EH (cell line): ENCODE measurements at regions not wholly inside any gene's neighbourhood (a gene's known extent, or its start where the extent isn't known, plus 50 kb on each side); places are given as distances from the start of the nearest gene placed in this dataset.

Source experiments
- DNase-seq: peaks from one replicate; pipeline ENCODE4 v3.0.0-alpha.2; 2015; ENCODE audit warnings: low read depth

DNA sequence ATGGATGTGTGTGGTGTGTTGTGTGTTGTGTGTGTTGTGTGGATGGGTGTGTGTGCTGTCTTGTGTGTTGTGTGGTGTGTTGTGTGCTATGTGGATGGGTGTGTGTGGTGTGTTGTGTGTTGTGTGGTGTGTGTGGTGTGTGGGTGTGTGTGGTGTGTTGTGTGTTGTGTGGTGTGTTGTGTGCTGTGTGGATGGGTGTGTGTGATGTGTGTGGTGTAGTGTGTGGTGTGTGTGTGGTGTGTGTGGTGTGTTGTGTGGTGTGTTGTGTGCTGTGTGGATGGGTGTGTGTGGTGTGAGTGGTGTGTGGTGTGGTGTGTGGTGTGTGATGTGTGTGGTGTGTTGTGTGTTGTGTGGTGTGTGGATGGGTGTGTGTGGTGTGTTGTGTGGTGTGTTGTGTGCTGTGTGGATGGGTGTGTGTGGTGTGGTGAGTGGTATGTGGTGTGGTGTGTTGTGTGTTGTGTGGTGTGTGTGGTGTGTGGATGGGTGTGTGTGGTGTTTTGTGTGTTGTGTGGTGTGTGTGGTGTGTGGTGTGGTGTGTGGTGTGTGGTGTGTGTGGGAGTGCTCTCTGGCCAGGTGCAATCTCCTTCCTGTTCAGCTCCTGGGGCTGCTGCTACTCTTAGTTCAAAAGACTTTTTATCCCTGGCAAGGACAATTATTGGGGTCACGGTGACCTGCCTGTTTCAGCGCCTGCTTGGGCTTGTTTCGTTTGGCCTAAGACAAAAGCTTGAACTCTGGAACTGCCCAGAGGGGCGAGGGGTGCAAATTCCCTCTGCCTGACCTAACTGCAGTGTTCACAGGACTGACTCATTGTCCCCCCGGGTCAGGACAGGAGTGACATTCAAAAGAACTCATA is 101.1 kb downstream of the UBIAD1 start:
- DNase-seq = no peak

DNA sequence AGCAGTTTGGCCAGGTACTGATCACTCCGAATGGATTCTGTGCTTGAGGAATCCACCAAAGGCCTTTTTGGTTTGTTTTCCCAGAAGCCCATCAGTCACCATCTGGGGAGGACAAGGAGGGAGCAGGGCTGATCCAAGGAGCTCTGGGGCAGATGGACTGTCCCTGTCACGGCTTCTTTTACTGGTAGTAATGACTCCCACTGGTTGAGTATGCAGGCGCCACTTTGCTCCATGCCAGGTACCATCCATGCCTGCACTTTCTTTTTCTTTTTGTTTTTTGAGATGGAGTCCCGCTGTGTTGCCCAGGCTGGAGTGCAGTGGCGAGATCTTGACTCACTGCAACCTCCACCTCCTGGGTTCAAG is 101.7 kb downstream of the UBIAD1 start:
- no peak for DNase-seq

DNA sequence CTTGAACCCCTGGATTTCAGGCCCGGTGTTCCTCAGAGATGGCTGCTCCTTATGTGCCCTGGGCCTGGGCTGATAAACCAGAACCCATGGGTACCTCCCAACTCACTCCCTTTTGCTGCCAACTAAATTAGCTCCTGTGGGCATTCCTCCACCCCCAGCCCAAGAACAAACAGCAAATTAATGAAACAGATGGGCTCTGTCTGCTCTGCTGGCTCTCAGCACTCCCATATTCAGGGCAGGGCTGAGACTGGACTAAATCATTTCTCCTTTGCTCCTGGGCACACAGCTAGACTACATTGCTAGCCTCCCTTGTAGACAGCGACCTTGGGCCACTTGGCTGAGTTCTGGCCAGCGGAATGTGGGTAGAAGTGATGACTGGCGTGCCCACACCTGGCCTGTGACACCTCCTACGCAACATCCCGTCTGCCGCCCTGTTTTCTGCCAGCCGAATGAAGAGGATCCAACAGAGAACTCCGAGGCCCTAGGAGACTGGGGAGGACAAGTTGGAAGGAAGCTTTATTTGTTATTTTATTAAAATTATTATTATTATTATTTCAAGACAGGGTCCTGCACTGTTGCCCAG is 101.9 kb upstream of the DISP3 start:
- no peak for DNase-seq

DNA sequence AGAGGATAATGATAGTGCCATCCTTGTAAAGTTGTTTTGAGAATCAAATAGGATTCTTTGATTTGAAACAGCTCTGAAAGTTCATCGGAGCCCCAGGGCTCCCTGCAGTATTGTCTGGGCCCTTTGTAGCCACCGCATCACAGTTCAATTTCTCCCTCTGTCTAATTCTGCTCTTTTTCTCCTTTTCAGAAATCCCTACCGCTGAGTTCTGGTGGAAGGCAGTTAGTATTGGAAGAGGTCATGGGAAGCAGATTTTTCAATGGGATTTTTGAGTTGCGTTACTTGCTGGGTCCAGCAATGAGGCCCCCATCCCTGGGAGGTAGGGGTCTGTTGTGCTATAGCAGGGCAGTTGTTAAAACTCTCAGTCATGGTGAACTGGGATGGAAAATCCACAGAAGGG is 101.0 kb upstream of the DISP3 start:
- DNase-seq = no peak

DNA sequence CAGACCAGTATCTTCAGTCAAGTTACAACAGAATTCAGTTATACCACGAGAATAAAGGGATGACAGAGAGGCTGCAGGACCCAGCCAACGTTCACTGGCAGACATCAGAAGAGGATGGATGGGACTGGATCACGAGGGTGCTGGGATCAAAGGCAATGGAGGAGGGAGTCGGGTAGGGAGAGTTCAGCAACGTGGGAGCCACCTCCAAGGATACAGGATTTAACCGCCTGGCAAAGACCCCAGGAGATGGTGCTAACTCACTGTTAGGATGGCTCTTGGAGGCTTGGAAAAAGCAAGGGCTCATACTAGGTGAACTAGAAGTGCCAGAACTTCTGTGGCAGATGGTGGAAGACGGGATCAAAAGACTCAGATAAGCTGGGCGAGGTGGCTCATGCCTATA is 99.1 kb upstream of the DISP3 start:
- no peak for DNase-seq

DNA sequence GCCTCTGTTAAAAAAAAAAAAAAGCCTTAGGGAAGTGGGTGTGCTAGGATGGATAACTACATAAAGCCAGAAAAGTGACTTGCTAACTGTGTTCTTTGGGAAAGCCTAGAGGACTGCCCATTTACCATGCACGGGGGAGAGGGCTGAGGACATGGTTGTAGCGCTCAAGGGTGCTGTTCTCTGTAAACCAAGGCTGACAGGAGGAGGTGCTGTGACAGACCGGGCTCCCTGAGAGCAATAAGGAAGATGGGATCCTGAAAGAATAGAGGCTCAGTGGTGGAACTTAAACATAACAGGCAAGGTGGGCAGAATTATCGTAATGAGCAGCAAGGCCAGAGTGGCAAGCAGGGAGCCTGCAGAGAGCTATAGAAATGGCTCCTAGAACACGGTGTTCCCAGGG is 98.5 kb upstream of the DISP3 start:
- DNase-seq = no peak

DNA sequence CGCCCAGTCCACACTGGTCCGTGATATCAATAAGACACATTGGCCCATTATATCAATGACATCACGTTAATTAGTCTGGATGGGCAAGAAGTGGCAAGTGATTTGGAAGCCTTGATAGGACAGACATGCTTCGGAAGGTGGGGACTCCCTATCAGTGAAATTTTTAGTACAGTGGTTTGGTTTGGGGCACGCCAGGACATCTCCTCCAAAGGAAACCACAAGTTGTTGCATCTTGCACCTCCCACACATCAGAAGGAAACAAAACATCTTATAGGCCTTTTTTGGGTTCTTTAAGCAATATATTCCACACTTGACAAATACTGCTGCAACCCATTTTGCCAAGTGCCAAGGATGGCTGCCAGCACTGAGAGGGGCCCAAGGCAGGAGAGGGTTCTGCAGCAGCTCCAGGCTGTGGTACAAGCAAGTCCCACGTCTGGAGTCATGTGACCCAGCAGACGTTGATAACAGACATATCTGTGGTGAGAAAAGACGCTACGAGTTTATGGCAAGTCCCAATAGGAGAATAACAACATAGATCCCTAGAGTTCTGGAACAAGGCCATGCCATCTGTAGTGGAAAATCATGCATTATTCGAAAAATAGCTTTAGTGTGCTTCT is 95.3 kb upstream of the DISP3 start:
- no peak for DNase-seq

DNA sequence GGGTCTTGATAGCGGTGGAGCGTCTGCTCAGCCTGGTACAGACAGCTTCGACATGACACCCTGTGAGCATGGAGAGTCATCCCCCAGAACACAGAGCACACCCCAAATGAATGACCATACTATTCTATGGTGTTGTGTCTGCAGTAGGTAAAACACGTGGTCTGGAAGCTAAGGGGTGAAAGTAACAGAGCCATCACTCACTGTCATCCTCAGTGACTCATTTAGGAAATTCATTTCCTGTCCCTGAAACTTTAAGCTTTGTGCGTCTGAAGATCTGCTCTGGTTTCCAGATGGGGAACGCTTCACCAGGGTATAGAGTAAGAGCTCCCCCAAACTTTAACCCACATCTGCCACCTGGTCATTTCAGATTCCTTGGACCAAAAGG is 94.8 kb upstream of the DISP3 start:
- DNase-seq = peak; percentile 3

DNA sequence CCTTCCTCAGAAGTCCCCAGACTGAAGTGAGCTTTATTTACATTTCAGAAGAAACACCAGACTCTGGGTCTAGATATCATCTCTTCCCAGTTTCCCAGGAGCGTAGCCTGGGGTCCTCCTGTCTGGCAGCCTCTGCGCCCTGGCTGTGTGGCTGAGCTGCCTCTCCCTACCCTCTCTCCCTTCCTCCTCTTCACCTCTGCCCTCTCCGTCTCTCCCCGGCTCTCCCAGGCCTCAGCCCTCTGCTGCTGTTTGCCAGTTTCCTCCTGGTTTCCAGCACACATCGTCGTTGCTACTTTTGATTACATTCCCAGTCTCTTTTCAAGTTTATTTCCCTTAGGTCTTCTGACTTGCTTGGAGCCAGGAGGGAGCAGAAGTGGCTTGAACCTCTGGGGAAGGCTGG is 91.1 kb upstream of the DISP3 start:
- no peak for DNase-seq

DNA sequence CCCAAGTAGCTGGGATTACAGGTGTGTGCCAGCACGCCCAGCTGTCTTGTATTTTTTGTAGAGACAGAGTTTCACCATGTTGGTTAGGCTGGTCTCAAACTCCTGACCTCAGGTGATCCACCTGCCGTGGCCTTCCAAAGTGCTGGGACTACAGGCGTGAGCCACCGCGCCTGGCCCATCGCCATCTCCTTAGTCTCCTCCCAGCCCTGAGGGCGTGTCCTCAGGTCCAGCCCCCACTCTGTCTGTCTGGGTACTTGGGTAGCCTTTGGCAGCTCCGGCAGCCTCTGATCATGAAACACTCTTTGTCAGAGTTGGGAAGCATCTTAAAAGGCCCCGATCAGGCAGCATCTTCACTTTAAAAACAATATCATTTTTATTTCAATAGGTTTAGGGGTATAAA is 90.3 kb upstream of the DISP3 start:
- no peak for DNase-seq

DNA sequence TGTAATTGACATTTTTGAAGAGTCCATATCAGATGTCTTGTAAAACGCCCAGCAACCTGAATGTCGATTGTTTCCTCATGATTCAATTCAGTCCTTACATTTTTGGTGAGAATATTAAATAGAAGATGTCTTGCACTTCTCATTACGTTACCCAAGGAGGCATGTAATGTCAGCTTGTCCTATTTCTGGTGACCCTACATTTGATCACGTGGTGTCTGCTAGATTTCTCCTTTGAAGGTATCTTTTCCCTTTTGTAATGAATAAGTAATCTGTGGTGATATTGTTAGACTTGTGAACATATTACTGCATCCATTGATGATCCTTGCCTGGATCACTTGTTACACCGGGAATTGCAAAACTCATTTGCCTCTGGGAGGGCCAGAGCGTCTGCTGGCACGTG is 87.6 kb upstream of the DISP3 start:
- DNase-seq = no peak

DNA sequence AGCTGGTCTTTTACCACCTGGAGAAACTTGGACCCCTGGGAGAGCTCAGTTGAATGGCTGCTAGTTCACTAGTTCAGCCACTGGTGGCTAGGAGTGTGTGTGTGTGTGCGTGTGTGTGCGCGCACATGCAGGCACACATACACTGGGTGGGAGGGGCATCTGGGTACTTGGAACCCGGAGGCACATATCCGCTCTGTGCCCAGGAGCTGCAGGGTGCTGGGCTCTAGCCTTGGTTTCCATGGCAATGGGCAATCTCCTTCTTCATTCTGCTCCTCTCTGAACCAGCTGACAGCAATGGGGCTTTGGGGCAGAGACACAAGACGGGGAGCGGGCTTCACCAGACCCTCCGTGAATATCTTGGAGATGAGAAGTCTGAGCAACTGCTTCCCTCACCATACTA is 87.1 kb upstream of the DISP3 start:
- no peak for DNase-seq

DNA sequence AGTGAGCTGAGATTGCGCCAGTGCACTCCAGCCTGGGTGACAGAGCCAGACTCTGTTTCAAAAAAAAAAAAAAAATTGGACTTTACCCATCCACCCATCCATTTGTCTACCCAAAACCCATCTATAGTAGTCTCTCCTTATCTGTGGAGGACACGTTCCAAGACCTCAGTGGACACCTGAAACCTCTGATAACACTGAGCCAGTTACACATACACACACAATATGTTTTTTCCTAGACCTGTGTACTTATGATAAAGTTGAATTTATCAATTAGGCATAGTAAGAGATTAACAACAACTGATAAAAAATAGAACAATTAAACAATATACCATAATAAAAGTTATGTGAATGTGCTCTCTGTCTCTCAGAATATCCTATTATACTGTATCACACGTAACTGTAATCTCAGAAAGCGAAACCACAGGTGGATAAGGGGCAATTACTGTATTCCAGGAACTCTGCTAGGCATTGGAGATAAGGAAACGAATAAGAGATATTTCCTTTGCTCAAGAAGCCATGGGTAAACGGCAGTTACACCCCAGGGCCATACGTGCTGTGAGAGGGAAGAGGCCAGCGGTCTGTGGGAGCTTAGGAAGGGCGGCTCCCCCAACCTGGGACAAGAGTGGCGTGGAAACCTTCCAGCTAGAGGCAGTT is 84.2 kb upstream of the DISP3 start:
- DNase-seq = no peak

DNA sequence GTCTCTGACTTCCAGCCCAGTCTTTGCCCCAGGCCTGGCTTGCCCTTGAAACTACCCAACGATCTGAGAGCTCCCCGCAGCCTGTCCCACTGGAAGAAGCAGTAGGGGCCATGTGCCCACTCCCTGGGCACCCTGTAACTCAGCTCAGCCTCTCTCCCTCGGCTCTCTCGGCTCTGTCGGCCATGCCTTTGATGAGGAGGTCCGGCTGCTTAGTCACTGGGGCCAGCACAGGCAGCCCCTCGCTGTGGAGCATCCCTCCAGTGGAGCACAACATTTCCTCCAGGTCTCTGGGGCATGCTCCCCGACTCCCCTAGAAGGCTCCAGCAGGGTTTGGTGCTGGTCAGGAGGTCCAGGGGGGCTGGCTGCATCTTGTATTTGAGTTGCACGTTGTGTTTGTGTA is 83.3 kb upstream of the DISP3 start:
- no peak for DNase-seq

DNA sequence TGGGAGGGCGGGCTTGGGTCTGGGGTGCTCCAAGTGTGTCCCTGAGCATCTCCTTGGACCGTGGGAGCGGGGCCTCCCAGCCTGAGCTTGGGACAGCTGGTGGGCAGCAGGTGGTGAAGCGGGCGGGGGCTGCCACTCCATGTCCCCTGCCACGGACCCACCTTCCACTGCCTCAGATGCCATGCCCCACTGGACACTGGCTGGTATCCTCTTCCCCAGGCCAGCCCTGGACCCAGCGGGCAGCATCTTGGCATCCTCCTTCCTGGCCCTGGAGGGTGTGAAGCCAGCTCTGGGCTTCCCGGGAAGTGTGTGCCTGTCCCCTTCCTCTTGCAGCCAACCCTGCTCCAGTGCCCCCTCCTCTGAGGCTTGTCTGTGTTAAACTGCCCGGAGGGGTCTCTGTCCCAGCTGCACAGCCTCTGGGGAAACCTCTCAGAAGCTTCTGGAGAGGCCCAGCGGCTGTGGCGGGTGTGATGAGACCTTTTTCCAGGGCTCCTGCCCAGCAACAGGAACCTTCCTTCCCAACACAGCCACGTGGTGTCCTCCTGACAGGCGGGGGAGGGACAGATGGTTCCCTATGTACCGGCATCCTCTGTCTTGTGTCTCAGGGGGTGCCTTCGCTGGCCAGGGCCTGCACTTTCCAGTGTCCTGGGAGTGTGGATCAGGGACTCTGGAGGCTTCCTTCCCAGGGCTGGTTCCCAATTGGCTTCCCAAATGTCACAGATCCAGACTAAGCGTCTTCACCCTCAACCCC is 81.6 kb upstream of the DISP3 start:
- DNase-seq = no peak

DNA sequence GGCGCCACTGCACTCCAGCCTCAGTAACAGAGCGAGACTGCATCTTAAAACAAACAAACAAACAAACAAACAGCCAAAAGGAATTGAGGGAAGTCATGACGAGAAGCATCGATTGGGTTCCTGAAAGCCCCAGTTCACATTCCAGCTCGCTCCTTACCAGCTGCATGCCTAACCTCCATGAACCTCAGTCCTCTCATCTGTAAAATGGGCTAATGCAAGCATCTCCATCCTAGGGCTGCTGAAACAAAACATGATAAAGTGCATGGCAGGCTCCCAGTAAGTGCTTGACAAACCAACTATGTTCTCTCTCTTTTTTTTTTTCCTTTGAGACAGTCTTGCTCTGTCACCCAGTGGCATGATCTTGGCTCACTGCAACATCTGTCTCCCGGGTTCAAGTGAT is 79.7 kb upstream of the DISP3 start:
- no peak for DNase-seq

DNA sequence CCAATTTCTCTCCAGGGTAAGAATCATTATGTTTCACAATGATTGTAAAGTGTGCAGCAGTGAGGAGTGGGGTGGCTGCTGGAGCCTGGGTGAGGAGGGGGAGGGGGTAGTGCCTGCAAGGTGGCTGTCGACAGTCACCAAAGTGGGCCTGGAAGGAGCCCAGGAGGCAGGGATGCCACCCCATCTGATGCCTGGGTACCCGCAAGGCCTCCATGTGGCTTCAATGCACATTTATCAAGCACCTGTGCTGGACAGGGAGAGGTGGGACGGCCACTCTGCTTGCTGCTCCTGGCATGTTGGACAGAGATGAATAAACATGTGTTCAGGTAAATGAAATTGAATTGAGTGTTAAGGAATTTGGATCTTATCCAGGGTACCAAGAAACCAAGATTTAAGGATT is 78.8 kb upstream of the DISP3 start:
- no peak for DNase-seq

DNA sequence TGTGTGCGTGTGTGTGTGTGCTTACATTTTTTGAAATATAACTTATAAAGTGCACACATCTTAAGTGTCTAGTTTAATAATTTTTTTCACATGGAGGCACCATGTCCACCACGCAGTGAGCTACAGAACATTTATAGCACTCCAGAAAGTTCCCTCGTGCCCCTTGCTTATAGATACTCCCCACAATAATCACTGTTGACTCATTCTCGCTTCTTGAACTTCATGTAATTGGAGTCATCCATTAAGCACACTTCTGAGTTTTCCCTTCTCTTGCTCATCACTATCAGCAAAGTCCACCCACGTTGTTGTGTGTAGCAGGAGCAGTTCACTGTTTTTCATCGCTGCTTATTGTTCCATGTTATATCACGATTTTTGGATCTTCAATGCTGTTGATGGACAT is 78.4 kb upstream of the DISP3 start:
- DNase-seq = no peak

DNA sequence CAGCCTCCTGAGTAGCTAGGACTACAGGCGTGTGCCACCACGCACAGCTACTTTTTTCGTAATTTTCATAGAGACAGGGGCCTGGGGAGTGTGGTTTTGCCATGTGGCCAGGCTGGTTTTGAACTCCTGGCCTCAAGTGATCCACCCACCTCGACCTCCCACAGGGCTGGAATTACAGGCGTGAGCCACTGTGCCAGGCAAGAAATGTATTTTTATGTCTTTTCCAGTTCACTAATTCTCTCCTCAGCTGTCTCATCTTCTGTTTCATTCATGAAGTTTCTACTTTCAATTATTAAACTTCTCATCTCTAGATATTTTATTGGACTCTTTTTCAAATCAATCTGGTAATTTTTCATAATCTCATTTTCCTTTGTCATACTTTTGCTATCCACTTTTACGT is 72.1 kb upstream of the DISP3 start:
- no peak for DNase-seq

DNA sequence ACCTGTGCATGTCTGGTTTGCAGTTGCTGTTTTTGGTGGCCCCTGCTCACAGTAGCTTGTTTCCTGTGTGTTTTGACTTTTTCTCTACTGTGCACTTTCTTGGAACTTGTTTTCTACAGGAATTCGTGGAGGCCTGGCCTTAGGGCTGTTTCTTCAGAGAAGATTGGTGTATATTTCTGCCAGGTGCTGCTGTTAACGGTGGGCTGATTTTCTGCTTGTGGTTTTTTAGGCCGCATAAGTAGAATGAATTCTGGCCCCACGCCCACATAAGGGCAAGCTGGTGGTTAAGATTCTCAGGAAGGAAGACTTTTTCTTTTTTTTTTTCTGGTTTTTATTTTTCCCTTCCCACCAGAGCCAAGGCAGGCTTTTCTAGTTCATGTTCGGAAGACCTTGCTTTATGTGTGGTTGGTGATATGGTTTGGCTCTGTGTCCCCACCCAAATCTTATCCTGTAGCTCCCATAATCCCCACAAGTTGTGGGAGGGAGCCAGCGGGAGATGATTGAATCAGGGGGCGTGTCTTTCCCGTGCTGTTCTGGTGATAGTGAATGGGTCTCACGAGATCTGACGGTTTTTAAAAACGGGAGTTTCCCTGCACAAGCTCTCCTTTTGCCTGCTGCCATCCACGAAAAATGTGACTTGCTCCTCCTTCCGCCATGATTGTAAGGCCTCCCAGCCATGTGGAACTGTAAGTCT is 71.5 kb upstream of the DISP3 start:
- DNase-seq = no peak

DNA sequence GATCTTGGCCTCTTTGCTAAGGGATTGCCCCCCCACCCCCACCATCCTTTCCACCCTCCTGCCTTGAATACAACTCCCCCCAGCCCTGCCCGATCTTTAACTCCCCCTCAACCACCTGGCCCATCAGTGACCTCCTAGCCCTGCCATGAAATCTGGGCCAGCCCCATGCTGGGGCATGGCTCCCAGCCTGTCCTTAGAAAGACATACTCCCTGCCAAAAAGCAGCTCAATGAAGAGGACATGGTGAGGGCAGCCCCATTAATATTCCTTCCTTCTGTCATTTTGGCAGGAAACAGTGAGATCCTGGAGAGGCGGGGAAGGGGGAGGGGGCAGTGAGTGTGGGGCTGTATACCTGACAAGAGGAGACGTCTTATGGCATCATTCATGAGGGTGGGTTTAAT is 66.8 kb upstream of the DISP3 start:
- DNase-seq = no peak

DNA sequence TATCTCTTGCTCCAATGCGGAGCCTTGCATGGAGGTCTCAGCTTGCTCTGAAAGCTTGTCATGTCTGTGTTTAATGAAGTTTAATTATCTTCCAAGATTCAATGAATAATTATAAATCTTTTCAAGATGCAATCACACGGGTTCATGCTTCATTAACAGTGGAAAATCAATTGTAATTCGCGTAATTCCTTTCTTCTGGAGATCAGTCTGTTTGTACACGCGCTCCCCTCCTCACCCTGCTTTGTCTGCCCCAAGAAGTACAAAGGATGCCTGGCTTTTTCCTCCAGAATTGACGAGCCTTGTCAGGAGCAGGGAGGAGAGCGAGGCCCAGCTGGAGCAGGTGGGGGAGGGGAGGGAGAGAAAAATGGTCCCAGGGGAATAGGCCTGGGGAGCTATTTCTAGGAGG is 65.0 kb upstream of the DISP3 start:
- no peak for DNase-seq
